HAP-1 (cell line): ENCODE measurements at regions not wholly inside any gene's neighbourhood (a gene's known extent, or its start where the extent isn't known, plus 50 kb on each side); places are given as distances from the start of the nearest gene placed in this dataset.

Experiments
- DNase-seq, 2 experiments: peaks; one replicate each; pipeline ENCODE4 v3.0.0-alpha.2; 2016 to 2020; ENCODE audit warnings: low spot score in 2 of 2
- H3K27me3 ChIP-seq: fragments of 250-450 bp; sonication (Bioruptor Pico); 2 replicates; pipeline ENCODE4 v1.5.1; 2020; ENCODE audit warnings: low read depth, mild to moderate bottlenecking, moderate library complexity
- H3K36me3 ChIP-seq: fragments of 250-450 bp; sonication (Bioruptor Pico); replicated peaks from 2 replicates; pipeline ENCODE4 v1.5.1; 2020; ENCODE audit warnings: mild to moderate bottlenecking
- H3K4me1 ChIP-seq: fragments of 250-450 bp; sonication (Bioruptor Pico); 2 replicates; pipeline ENCODE4 v1.5.1; 2020; ENCODE audit warnings: mild to moderate bottlenecking
- H3K4me3 ChIP-seq: fragments of 250-450 bp; sonication (Bioruptor Pico); 2 replicates; pipeline ENCODE4 v1.5.1; 2020; ENCODE audit warnings: mild to moderate bottlenecking, moderate library complexity
- H3K9me3 ChIP-seq: fragments of 250-450 bp; sonication (Bioruptor Pico); 2 replicates; pipeline ENCODE4 v1.5.1; 2020; ENCODE audit warnings: mild to moderate bottlenecking, moderate library complexity
- in situ Hi-C: fragments of 300-500 bp; cut with MboI; formaldehyde crosslinking; loops from 3 replicates; pipeline ENCODE4 v1.14.3; 2020; ENCODE audit warnings: low sequenced_read_pairs, inconsistent platforms, mixed read lengths

GRCh38 chr17:70295329-70295728 lies 126.0 kb downstream of the KCNJ2 start:
- Histone ChIP-seq H3K4me1 (no peaks in the 10 kb centered on the region), H3K27me3 (no peaks in the 10 kb centered on the region), H3K9me3 (0 out of 2 replicates have a peak, but pooled peaks cover 3% of the 10 kb centered on the region), H3K36me3 (no peaks in the 10 kb centered on the region), H3K4me3 (no peak overlapping the region)
- in situ Hi-C loops, result no loop called here
- DNase-seq, result no peak

DNA sequence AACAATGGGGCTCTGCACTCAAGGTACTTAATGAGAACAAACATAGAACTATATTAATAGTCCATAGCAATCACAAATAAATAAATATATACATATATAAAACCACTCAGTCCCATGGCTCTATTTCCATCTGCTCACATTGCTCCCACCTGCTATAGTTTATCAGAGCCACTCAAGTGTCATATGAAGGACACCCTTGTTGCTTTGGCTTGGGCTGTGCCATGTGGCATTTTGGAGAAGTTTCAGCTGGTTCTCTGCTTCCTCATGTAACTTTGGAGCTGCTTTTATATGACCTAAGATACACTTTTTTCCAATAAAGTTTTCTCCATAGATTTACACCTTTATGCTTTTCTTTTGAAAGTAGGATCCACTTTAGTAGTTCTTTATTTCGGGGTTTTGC lies 126.4 kb downstream of the KCNJ2 start:
- Histone ChIP-seq H3K4me1 (no peaks in the 10 kb centered on the region), H3K4me3 (no peak overlapping the region), H3K27me3 (no peaks in the 10 kb centered on the region), H3K36me3 (no peaks in the 10 kb centered on the region), H3K9me3 (0 out of 2 replicates have a peak, but pooled peaks cover 3% of the 10 kb centered on the region)
- DNase-seq, result no peak
- in situ Hi-C loops, result no loop called here

DNA sequence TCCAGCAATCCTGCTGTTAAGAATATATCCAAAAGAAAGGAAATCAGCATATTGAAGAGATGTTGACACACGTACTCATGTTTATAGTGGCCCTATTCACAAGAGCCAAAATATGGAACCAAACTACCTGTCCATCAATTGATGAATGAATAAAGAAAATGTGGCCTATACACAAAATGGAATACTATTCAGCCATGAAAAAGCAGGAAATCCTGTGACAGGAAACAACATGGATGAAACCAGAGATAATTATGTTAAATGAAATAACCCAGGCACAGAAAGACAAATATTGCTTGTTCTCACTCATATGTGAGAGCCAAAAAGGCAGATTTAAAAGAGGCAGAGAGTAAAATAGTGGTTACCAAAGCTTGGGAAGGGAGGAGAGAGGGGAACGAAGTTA lies 127.1 kb downstream of the KCNJ2 start:
- Histone ChIP-seq H3K27me3 (no peaks in the 10 kb centered on the region), H3K9me3 (0 out of 2 replicates have a peak, but pooled peaks cover 3% of the 10 kb centered on the region), H3K4me3 (no peak overlapping the region), H3K36me3 (no peaks in the 10 kb centered on the region), H3K4me1 (no peaks in the 10 kb centered on the region)
- no peak for DNase-seq
- in situ Hi-C loops, result no loop called here

DNA sequence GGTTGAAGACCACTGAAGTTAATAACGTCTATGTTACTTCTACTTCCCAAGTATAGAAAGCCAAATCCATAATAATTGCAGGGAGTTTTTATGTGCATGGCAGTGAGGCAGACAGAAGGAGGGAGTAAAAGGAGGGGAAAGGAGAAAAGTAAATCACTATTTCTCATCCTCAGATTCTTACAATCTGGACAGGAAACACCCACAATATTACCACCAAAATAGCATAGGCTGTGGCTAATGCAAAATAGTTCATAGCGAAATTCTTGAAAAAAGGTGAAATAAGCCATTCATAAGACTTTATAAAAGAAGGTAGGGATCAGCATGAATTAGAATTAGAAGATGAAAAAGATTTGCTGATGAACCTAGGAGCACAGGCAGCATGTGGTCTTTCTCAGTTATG lies 128.1 kb downstream of the KCNJ2 start:
- Histone ChIP-seq H3K36me3 (no peaks in the 10 kb centered on the region), H3K9me3 (0 out of 2 replicates have a peak, but pooled peaks cover 3% of the 10 kb centered on the region), H3K27me3 (no peaks in the 10 kb centered on the region), H3K4me3 (no peak overlapping the region), H3K4me1 (no peaks in the 10 kb centered on the region)
- in situ Hi-C loops, result no loop called here
- no peak for DNase-seq

DNA sequence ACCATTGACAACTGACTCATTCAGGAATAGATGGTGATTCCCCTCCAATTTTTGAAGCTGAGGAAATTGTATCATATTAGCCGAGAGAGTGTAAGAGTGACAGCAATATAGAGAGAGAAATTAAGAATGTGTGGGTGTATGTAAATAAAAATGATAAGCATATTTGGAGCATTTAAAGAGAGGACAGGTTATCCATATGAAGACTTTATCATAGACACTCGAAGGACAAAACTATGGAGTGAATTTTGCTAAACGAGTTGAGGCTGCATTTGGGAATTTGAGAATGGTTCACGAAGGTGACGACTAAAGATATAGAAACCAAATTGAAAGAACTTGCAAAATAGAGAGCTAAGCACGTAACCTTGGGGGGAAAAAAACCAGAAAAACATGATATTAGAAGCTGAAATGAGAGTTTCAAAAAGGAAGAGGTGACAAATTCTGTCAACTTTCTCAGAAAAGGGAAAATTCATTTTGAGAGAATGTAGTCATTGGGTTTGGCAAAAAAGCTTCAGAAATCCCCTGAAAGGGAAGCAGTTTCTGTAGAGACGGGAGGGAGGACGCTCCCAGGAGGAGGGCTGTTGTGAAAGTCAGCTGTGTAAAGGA lies 129.7 kb downstream of the KCNJ2 start:
- in situ Hi-C loops, result no loop called here

GRCh38 chr17:70307430-70308225 lies 138.3 kb downstream of the KCNJ2 start:
- in situ Hi-C loops, result no loop called here
- H3K4me3 ChIP-seq, result no peak overlapping the region
- no peaks in the 10 kb centered on the region for H3K36me3 ChIP-seq
- no peaks in the 10 kb centered on the region for H3K27me3 ChIP-seq
- no peaks in the 10 kb centered on the region; the same call in 1 of the 2 replicates for H3K9me3 ChIP-seq
- DNase-seq, result no peak
- H3K4me1 ChIP-seq, result no peaks in the 10 kb centered on the region

More for the DNA sequence above, 129.7 kb downstream of the KCNJ2 start:
- no peaks in the 10 kb centered on the region for H3K36me3 ChIP-seq
- no peaks in the 10 kb centered on the region for H3K27me3 ChIP-seq
- H3K4me1 ChIP-seq, result no peaks in the 10 kb centered on the region
- H3K4me3 ChIP-seq, result no peak overlapping the region
- 0 out of 2 replicates have a peak, but pooled peaks cover 3% of the 10 kb centered on the region for H3K9me3 ChIP-seq
- no peak for DNase-seq

- DNase-seq, result no peak
- in situ Hi-C loops, result no loop called here
- H3K36me3 ChIP-seq, result no peaks in the 10 kb centered on the region
- H3K9me3 ChIP-seq, result no peaks in the 10 kb centered on the region; the same call in 1 of the 2 replicates
- no peak overlapping the region for H3K4me3 ChIP-seq
- H3K27me3 ChIP-seq, result no peaks in the 10 kb centered on the region
- no peaks in the 10 kb centered on the region for H3K4me1 ChIP-seq
Observed at GRCh38 chr17:70308618-70309017, 139.3 kb downstream of the KCNJ2 start.

DNA sequence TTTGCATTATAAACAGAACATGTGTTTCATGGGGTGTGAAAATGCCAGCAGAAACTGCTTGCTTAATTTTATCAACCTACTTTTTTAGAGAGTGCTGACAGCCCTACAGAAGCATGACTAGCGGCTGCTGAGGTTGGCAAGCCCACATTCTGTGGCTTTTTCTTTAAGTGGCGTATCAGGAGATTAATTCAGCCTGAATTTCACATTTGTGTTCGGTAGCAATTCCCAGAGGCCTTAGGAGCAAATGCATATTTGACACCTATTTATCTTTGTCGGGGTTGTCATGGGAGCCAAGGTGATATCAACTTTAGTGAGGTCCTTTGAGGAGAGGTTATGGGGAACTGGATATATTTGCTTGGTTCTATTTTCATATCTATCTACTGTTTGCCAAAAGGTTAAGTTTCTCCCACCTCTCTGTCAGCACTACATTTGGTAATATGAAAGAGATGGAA lies 140.9 kb downstream of the KCNJ2 start:
- Histone ChIP-seq H3K9me3 (no peaks in the 10 kb centered on the region; the same call in 1 of the 2 replicates), H3K27me3 (no peaks in the 10 kb centered on the region), H3K4me3 (no peak overlapping the region), H3K4me1 (no peaks in the 10 kb centered on the region), H3K36me3 (no peaks in the 10 kb centered on the region)
- no peak for DNase-seq
- in situ Hi-C loops, result no loop called here

- DNase-seq, result no peak
- no peaks in the 10 kb centered on the region for H3K36me3 ChIP-seq
- H3K27me3 ChIP-seq, result no peaks in the 10 kb centered on the region
- H3K4me1 ChIP-seq, result no peaks in the 10 kb centered on the region
- in situ Hi-C loops, result no loop called here
- no peaks in the 10 kb centered on the region; the same call in 1 of the 2 replicates for H3K9me3 ChIP-seq
- H3K4me3 ChIP-seq, result no peak overlapping the region
Observed at GRCh38 chr17:70313086-70313852, 143.9 kb downstream of the KCNJ2 start.

GRCh38 chr17:70314096-70314495 lies 144.8 kb downstream of the KCNJ2 start:
- Histone ChIP-seq H3K4me3 (no peak overlapping the region), H3K36me3 (no peaks in the 10 kb centered on the region), H3K4me1 (no peaks in the 10 kb centered on the region), H3K27me3 (no peaks in the 10 kb centered on the region), H3K9me3 (no peaks in the 10 kb centered on the region; the same call in 1 of the 2 replicates)
- in situ Hi-C loops, result no loop called here
- DNase-seq, result no peak

DNA sequence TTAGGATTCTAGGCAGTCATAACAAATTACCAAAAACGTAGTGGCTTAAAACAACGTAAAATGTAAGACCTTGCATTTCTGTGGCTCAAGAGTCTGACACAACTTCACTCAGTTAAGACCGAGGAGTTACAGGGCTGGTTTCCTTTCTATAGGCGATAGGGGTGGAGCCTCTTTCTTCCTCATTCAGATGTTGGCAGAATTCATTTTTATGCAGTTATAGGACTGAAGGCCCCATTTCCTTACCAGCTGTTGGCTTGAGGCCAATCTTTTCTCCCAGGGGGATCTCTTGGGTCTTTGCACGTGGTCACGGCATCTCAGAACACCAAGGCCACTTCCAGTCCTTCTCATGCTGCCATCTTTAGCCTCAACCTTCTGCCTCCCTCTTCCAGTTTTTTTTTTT lies 145.2 kb downstream of the KCNJ2 start:
- H3K4me1 ChIP-seq, result no peaks in the 10 kb centered on the region
- no peaks in the 10 kb centered on the region for H3K27me3 ChIP-seq
- no peaks in the 10 kb centered on the region; the same call in 1 of the 2 replicates for H3K9me3 ChIP-seq
- in situ Hi-C loops, result no loop called here
- no peak overlapping the region for H3K4me3 ChIP-seq
- DNase-seq, result no peak
- H3K36me3 ChIP-seq, result no peaks in the 10 kb centered on the region

DNA sequence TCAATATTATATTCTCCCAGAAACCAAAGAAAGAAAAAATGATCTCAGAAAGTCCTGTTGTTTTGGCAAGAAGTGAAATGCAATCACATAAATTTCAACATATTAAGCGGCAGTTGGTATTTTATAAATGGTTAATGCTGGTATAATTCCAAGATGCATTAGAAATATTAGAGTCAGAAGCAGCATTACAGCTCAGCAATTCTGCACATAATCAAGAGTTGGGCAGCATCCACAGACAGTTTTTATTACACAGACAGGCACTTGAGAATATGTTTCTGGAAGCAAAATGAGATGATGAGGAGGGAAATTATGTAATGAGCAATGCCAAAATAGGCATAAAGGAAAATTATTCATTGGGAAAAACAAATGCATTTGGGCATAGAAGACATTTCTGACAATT lies 148.1 kb downstream of the KCNJ2 start:
- no peaks in the 10 kb centered on the region for H3K27me3 ChIP-seq
- no peak overlapping the region for H3K4me3 ChIP-seq
- H3K36me3 ChIP-seq, result no peaks in the 10 kb centered on the region
- H3K4me1 ChIP-seq, result no peaks in the 10 kb centered on the region
- DNase-seq, result no peak
- in situ Hi-C loops, result no loop called here
- no peaks in the 10 kb centered on the region; the same call in 1 of the 2 replicates for H3K9me3 ChIP-seq

DNA sequence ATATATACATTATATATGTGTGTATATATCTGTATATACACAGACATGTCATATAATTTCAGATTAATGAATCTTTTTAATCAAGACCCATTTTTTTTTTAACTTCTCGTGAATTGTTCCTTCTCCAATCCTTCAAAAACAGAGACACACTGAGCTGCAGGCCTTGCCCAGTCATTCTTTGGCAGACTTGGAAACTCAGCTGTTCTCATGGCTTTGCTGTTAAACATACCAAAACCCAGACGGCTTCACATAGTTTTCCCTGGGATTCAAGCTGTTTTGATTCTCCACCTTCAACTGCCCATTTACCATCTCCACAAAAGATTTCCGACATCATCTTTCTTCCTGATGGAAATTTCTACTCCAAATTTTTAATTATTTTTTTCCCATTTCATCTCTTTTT lies 148.7 kb downstream of the KCNJ2 start:
- Histone ChIP-seq H3K36me3 (no peaks in the 10 kb centered on the region), H3K9me3 (no peaks in the 10 kb centered on the region), H3K4me1 (no peaks in the 10 kb centered on the region), H3K4me3 (no peak overlapping the region), H3K27me3 (no peaks in the 10 kb centered on the region)
- DNase-seq, result no peak
- in situ Hi-C loops, result no loop called here

DNA sequence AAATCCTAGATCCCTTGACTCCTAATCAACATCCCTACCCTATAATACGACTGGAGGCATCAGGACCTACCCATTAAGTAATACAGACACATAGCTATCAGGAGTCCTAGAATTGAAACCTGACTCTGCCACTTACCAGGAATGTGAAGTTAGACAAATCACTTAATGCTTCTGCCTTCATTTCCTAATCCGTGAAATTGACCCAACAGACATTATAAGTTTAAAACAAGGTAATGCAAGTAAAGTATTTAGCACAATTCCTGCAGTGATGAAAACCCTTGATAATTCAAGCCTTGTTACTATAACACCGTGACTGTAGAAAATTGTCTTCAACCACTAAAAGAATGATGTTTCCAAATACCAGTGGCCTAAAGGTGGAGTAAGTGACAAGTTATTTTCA lies 150.2 kb downstream of the KCNJ2 start:
- Histone ChIP-seq H3K9me3 (no peaks in the 10 kb centered on the region), H3K4me3 (no peak overlapping the region), H3K27me3 (no peaks in the 10 kb centered on the region), H3K4me1 (no peaks in the 10 kb centered on the region), H3K36me3 (no peaks in the 10 kb centered on the region)
- in situ Hi-C loops, result no loop called here
- DNase-seq, result no peak
